Activated effector memory CD4-positive, alpha-beta T cell treated with anti-CD3 and anti-CD28 coated beads, Interleukin-2, amount 50 U/mL, for 16 hours (primary cell): ENCODE measurements at regions not wholly inside any gene's neighbourhood (a gene's known extent, or its start where the extent isn't known, plus 50 kb on each side); places are given as distances from the start of the nearest gene placed in this dataset.
"Not testable (repeated sequence)": the region's sequence is repeated elsewhere in the genome, so short reads cannot be mapped to it uniquely, and the experiment has no call there.

Experiments
- DNase-seq: peaks from one replicate; pipeline ENCODE4 v3.0.0-alpha.2; 2020

DNA sequence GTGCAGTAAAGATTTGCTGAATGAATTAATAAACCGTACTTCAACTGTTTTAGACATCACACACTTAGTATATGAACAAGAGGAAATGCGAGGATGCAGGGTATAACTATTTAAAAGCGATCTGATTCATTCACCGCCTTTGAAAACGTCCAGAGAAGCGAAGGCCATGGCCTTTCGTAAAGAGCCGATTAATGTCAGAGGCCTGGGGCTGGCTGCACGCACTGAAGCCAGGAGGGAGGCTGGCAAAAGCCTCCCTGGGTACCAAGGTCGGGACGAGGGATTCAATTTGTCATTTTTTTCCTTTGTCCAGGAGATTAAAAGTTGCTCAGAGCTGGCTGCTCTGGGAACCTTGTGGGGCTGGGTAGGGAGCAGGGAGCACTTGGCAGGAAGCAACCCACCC, 307.4 kb downstream of the NPHP4 start:
- no peak for DNase-seq

- DNase-seq, result no peak
These were observed 308.8 kb downstream of the NPHP4 start for GRCh38 chr1:5683446-5683845.

DNA sequence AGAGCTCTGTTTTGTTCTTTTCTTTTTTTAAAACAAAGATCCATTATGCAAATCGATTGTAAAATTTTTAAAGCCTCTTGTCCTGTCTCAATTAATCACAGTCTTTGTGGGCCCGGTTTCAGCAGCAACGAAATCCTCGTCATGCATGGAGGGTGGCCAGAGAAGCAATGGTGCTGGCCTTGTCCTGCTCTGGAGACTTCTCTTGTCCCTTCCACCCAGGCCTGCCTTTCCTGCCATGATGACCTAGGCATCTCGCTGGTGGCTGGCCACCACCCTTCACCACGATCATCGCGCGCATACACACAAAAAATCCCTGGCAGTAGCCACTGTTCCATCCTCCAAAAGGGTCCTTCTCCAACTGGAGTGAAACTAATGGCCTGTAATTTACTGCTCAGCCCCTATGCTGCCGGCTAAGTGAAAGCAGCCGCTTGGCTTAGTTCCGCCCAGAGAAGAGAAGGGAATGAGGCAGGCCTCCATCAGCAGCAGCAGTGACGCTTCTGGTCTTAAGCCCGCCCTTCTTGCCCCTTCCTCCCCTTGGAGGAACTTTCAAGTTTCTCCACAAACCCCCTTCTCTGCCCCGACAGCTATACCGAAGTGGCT, 309.5 kb downstream of the NPHP4 start:
- peak; percentile 36 for DNase-seq

GRCh38 chr1:5681654-5682053, 310.6 kb downstream of the NPHP4 start:
- DNase-seq, result no peak

- DNase-seq, result no peak
These were observed 311.6 kb downstream of the NPHP4 start for GRCh38 chr1:5680600-5680999.

GRCh38 chr1:5678759-5679158, 313.5 kb downstream of the NPHP4 start:
- DNase-seq, result no peak

- DNase-seq, result not testable (repeated sequence)
These were observed 319.9 kb downstream of the NPHP4 start for GRCh38 chr1:5672355-5672754.

DNA sequence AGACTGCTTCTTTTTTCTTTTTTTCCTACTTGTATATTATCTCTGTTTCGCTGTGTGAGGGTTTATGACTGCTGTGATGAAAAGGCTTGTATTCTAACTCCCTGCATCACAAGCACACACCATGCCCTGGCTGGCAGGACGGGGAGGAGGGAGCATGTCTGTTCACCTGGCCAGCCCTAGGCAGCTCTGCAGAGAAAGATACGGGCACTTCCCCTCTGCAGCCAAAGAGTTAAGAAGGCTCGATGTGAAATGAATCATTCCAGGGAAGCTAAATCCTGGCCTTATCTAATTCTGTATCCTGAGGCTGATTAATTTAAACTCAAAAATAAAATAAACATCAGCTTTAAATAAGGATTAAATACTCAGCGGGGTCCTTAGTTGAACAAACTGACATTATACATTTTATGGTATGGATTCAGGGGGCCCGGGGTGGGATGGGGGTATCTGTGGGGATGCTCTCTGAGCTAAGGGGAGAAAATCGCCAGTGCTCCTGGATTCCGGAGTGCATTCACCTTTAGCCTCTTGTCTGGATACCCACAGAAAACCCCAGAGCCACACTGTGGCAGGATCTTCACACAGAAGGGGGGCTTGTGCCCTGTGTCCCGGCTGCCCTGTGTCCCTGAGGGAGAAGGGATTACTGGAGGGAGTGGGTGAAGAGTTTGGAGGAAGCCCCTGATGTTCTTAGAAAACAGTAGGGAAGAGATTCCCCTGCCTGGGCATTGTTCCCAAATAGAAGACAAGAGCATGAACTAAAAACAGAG, 321.5 kb downstream of the NPHP4 start:
- DNase-seq, result peak; percentile 36

DNA sequence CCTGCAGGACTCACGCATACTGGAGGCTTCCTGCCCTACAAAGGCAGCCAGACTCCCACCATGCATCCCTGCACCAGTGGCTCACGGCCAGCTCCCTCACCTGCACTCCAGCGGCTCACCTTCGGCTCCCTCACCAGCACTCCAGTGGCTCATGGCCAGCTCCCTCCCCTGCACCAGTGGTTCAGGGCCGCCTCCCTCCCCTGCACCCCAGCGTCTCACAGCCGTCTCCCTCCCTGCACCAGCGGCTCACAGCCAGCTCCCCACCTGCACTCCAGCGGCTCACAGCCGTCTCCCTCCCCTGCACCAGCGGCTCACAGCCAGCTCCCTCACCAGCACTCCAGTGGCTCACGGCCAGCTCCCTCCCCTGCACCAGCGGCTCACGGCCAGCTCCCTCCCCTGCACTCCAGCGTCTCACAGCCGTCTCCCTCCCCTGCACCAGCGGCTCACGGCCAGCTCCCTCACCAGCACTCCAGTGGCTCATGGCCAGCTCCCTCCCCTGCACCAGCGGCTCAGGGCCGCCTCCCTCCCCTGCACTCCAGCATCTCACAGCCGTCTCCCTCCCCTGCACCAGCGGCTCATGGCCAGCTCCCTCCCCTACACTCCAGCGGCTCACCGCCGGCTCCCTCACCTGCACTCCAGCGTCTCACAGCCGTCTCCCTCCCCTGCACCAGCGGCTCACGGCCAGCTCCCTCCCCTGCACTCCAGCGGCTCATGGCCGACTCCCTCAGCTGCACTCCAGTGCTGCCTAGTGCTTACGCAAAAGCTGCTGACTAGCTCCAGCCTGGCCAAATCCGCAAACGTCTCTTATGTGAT, 324.5 kb downstream of the NPHP4 start:
- peak; percentile 61 for DNase-seq

DNA sequence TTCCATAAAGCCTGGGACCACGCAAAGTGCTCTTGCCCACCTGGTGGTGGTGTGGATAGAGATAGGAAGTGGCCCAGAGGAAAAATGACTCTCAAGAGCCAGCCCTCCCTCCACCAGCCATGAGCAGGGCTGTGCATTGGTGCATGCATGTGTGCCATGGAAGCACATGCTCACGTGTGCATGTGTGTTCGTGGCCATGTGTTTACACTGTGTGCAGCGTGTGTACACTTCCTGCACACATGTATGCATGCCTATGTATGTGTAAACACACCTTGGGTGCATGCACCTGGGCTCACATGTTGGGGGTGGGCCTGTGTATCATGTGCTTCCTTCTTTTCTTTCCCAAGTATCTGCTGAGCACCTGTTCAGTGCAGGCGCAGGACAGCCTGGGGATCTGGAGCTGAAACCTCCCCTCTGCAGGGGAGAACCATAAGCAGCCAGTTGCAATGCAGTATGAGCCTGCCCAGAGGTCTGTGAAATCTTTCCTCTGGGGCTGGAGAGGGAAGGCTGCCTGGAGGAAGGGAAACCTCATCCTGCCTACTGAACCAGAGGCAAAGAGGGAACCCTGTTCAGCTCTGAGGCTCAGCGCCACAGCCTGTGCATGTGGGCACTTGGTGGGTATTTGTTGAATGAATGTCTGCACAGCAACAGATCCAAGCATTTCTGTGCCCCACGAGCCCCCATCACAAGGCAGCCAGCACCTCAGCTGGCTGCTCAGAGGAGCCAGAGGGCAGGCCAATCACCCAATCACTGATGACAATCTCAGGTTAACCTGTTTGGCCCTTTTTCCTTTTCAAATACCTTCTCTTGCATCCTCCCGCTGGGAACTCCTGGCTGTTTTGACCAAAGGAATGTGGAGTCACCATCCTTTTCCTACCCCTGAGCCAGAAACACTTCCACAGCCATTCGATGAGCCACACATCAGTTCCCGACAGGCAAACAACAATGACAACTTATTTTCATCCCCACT, 327.0 kb downstream of the NPHP4 start:
- DNase-seq, result peak; percentile 45

DNA sequence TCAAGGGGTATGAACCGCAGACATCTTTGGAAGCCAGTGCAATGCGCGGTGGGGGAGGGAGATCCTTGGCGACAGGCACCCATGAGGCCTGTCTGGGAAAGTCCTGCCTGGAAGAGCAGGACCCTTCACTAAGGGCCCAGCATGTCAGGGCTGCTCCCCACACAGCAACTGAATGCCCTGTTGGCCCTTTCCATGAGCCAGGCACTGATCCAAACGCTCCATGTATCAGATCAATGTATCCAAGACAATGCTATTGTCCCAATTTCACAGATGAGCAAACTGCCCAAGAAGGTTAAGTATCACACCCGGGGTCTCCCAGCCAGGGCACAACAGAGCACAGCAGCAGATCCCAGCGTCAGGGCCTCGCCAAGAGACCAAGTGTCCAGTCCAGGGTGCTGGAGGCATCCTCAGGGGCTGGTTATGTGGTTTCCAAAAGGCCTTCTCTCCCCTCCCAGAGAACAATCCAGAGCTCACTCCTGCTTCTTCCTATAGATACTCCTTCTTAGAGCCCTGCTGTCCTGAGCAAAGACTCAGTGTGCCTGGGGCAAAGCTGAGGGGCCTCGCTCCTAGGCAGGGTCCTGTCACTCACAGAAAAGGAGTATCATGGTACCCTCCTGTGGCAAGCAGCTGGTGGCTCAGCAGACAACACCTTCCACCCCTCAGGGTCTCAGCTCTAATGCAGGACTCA, 328.0 kb downstream of the NPHP4 start:
- peak; percentile 28 for DNase-seq

DNA sequence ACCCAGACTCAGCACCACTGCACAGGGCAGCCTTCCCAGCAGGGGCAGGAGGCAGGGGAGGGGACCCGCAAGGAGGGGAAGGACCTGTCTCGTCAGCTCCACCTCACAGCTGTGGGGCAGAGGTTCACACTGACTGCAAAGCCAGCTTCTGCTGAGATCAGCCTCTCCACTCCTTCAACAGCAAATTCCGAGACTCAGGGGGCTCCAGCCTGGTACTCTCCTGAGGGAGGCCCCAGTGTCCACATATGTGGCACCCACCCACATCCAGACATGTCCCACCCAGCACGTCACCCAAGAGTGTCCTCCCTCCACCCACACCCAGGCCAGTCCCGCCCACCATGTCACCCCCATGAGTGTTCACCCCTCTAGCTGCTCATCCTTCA, 329.5 kb downstream of the NPHP4 start:
- peak; percentile 55 for DNase-seq

DNA sequence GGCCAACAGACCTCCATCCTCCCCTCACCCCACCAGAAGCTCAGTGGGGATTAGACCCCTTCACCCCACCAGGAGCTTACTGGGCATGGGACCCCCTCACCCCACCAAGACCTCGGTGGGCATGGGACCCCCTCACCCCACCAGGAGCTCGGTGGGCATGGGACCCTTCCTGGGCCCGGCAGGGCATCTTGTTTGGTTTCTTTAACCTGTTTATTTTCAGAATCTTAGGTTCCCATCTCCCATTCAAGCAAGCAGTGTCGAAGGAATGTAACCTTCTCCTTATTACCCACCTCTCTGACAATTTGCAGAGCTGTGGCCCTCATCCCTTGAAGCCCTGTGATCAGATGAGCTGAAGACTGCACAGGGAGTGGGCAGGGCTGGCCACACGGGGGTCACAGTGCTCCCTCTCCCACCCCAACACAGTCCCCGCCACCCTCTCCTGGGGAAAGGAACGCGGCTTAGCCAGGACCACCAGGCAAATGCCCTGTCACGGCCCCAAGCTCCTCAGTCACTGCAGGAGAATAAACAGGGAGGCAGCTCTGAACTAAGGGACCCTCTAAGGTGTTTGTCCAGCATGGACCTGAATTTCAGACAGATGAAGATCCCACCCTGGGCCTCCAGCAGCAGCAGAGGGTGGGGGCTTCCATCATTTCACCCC, 330.0 kb downstream of the NPHP4 start:
- peak; percentile 44 for DNase-seq

- peak; percentile 53 for DNase-seq
These were observed 330.8 kb downstream of the NPHP4 start for GRCh38 chr1:5661196-5662085.

DNA sequence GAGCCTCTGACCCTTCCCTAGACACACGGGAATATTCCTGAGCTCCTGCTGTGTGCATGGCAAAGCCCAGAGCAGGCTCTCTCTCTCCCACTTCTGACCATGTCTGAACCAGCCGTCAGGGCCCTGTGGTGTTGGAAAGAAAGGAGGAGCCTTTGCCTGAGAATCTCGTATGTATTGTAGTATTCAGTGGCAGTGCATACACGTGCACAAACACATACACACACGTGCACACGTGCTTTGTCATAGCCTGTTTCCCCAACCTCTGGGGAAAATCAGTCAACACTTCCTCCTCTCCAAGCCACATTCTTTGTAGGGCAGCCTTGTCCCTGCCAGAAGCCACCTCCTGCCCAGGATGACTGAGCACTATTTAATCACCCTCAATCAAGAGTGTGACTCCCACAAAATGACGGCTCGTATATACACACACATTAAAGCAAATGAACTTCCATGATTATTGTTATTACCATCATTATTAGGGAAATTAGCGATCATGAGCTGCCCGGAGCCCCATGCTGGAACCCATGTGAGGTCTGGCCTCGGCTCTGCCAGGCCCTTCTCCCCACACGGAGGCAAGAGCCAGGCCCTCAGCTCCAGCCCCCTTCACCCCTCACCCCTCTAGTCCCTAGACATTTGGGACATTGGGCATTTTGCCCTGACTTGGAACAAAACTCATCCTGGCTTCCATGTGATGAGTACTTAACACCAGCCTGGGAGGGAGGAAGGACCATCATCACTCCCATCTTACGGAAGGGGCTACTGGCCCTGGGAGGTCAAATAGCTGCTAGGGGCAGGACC, 331.9 kb downstream of the NPHP4 start:
- DNase-seq, result peak; percentile 43

DNA sequence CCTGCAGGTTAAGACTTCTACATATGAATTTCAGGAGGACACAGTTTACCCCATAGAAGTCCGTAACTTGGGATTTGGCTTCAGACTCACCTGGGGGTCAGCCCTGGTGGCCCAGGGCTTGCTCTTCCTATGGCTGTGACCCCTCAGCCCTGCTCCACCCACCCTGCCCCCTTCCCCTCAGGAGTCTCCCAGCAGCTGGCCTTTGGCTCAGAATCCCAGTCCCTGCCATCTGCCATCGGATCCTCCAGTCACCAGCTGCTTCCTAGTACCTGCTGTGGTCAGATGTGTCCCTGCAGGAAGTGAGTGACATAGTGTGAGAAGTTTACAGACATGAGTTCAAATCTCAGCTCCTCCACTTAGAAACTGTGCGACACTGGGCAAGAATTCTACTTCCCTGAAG, 332.6 kb downstream of the NPHP4 start:
- no peak for DNase-seq

DNA sequence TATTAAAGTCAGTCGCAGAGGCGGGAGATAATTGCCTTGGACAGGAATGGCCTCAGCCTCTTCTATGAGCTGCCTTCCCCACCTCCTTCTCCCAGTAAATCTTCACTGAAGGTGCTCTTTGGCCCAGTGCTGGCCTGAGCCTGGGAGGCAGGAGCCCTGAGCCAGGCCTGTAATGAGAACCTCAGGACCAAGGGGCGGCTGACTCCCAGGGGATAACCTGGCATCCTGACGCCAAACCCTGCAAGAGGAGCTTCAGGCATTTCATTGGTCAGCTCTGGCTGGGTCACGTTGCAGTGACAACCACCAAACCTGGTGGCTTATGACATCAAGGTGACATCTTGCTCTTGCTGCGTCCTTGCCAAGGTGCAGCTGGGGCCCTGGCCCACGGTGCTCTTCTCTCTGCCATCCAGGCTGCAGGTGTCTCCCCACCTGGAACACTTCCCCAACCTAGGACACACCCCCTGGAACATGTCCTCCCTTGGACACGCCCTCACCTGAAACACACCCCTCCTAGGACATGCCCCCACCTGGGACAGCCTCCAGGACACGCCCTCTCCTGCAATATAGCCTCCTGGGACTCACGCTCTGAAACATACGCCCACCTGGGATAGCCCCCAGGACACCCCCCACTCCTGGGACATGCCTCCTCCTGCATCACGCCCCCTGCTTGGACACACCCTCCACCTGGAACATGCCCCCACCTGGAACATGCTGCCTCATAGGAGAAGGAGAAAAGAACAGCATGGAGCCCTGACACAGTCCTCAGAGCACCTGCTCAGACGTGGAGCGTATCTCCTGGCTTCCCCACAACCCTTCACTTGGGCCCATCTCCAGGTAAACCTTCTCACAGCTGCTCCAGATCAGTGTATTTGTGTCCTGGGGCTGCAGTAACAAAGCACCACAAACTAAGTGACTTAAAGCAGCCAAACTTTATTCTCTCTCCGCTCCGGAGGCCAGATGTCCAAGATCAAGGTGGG, 333.6 kb downstream of the NPHP4 start:
- peak; percentile 33 for DNase-seq
